ENCODE measurements at regions not wholly inside any gene's neighbourhood (a gene's known extent, or its start where the extent isn't known, plus 50 kb on each side); places are given as distances from the start of the nearest gene placed in this dataset.

DNA sequence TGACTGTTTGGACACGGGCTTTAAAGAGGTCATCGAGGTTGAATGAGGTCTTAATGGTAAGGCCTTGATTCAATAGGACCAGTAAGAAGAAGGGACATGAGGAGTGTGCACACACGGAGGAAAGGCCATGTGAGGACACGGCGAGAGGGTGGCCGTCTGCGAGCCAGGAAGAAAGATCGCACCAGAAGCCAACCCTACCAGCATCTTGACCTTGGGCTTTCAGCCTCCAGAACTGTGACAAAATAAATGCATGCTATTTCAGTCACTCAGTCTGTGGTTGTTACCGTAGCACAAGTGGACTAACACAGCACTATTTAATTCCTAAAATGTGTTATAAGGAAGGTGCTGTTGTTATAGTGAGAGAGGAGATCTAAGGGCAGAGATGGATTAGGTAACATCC lies 468.6 kb upstream of the FAT1 start:
- TF ChIP-seq SIN3A (IDR thresholded peaks at IDR 0.05; ENCODE audit: borderline replicate concordance, insufficient read depth, low read length) = no peak
- TF ChIP-seq TAF1 (IDR thresholded peaks at IDR 0.05; ENCODE audit: borderline replicate concordance, insufficient read depth, low read length) = no peak
- no peak for TF ChIP-seq FOXP2 (optimal IDR thresholded peaks at IDR 0.05; ENCODE audit: borderline replicate concordance, extremely low read depth, extremely low read length, insufficient read depth)
